HL-60 (cell line): ENCODE measurements at regions not wholly inside any gene's neighbourhood (a gene's known extent, or its start where the extent isn't known, plus 50 kb on each side); places are given as distances from the start of the nearest gene placed in this dataset.

Experiments
- POLR2AphosphoS5 ChIP-seq: IDR thresholded peaks from 2 replicates; pipeline ENCODE4 v1.6.1; 2012; ENCODE audit warnings: low read depth
- TF ChIP-seq, protein P1 (sequence below): IDR thresholded peaks from one replicate; pipeline ENCODE4 v1.5.1; 2011; ENCODE audit warnings: low read length, control low read depth, inconsistent platforms; ENCODE audit not compliant: insufficient read depth
- TF ChIP-seq, protein P2 (sequence below): IDR thresholded peaks from 2 replicates; pipeline ENCODE4 v1.6.1; 2012; ENCODE audit warnings: low read depth; ENCODE audit not compliant: insufficient replicate concordance

DNA sequence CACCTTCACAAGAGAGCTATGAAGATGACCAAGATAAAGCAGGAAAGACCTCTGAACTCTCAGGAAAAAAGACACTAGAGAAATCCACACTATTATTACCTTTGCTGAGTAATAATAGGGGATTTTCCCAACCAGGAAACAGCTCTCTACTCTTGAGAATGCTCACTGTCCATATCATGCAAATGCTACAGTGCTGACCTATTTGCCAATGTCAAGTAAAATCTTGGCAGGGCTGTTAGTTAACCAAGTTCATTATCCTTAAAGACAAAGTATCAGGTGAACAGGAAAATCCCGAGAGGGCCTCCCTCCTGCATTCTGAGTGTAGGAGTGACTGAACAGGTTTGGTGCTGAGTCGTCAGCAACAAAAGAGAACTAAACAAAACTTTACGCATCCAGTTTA, 306.6 kb downstream of the ACTL7B start:
- TF ChIP-seq, protein P1, sequence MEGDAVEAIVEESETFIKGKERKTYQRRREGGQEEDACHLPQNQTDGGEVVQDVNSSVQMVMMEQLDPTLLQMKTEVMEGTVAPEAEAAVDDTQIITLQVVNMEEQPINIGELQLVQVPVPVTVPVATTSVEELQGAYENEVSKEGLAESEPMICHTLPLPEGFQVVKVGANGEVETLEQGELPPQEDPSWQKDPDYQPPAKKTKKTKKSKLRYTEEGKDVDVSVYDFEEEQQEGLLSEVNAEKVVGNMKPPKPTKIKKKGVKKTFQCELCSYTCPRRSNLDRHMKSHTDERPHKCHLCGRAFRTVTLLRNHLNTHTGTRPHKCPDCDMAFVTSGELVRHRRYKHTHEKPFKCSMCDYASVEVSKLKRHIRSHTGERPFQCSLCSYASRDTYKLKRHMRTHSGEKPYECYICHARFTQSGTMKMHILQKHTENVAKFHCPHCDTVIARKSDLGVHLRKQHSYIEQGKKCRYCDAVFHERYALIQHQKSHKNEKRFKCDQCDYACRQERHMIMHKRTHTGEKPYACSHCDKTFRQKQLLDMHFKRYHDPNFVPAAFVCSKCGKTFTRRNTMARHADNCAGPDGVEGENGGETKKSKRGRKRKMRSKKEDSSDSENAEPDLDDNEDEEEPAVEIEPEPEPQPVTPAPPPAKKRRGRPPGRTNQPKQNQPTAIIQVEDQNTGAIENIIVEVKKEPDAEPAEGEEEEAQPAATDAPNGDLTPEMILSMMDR: no peak
- no peak for TF ChIP-seq POLR2AphosphoS5
- TF ChIP-seq, protein P2, sequence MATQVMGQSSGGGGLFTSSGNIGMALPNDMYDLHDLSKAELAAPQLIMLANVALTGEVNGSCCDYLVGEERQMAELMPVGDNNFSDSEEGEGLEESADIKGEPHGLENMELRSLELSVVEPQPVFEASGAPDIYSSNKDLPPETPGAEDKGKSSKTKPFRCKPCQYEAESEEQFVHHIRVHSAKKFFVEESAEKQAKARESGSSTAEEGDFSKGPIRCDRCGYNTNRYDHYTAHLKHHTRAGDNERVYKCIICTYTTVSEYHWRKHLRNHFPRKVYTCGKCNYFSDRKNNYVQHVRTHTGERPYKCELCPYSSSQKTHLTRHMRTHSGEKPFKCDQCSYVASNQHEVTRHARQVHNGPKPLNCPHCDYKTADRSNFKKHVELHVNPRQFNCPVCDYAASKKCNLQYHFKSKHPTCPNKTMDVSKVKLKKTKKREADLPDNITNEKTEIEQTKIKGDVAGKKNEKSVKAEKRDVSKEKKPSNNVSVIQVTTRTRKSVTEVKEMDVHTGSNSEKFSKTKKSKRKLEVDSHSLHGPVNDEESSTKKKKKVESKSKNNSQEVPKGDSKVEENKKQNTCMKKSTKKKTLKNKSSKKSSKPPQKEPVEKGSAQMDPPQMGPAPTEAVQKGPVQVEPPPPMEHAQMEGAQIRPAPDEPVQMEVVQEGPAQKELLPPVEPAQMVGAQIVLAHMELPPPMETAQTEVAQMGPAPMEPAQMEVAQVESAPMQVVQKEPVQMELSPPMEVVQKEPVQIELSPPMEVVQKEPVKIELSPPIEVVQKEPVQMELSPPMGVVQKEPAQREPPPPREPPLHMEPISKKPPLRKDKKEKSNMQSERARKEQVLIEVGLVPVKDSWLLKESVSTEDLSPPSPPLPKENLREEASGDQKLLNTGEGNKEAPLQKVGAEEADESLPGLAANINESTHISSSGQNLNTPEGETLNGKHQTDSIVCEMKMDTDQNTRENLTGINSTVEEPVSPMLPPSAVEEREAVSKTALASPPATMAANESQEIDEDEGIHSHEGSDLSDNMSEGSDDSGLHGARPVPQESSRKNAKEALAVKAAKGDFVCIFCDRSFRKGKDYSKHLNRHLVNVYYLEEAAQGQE: no peak
